ENCODE measurements at regions not wholly inside any gene's neighbourhood (a gene's known extent, or its start where the extent isn't known, plus 50 kb on each side); places are given as distances from the start of the nearest gene placed in this dataset.

DNA sequence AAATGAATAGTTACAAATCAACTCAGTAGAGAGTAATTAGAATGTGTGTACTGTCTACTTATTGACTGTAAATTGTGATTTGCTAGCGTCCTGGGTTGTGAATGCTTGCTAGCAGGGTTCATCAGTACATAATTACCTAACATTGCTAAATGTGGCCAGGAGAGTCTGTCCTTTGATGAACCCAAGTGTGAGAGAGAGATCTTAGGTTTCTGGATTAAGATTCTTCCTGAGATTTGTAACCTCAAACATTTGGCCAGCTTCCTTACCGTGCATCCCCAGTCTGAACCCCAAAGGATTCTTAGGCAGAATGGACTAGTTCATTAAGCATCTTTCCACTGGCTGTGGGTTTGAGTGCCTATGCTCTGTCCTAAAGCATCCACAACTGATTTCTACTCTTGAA is 84.0 kb upstream of the ITPRID2 start:
- Histone ChIP-seq H3K36me3 (ENCODE audit: control insufficient read depth, insufficient read depth, low read length) (no peaks in the 10 kb centered on the region), H3K27ac (ENCODE audit: low read length) (no peak overlapping the region)

DNA sequence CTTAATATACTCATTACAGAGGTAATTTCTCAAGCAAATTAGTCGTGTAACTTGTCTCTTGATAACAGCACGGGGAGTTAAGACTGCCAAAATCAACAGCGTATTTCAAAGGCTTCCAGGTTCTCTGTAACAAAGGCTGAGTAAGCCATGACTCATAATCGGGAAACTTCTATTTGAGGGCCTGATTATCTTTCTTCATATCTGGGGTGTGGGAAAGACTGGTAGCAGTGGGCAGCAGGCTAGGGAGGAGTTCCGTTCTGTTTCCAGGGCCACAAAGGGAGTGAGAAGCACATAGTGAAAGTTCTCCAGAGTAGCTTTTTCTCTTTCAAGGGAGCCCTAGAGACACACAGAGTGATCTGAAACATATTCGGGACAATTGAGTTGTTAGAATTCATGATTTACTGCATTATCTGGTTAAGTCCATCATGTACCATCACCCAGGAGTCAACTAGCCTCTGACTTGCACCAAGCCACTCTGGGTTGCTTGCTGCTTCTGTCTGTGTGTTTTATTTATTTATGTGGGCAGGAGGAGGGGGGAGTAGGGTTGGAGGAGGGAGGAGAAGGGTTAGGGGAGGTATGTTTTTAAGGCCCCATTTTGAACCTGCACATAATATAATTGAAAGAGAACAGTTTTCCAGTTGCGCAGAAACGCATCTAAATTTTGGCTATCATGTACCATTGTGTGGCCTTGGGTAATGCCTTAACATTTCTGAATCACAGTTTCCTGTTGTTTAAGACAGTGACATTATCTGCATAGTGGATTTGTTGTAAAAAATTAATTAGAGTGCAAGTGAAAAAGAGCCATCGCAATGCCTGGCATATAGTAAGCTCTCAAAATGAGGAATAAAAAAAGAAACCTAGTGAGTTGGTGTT is 80.5 kb upstream of the ITPRID2 start:
- no peak overlapping the region for H3K27ac ChIP-seq (ENCODE audit: low read length)
- H3K9me3 ChIP-seq (ENCODE audit: control insufficient read depth, insufficient read depth, low read length) = no peaks in the 10 kb centered on the region
- no peaks in the 10 kb centered on the region for H3K36me3 ChIP-seq (ENCODE audit: control insufficient read depth, insufficient read depth, low read length)
- H3K27me3 ChIP-seq (ENCODE audit: control insufficient read depth, insufficient read depth, low read length) = no peaks in the 10 kb centered on the region
- DNase-seq (ENCODE audit: low read depth, low spot score) = no peak
- no peak overlapping the region for H3K4me3 ChIP-seq (ENCODE audit: low read length)
- no peaks in the 10 kb centered on the region for H3K4me1 ChIP-seq (ENCODE audit: control insufficient read depth, insufficient read depth, low read length)
- no CpG with 5 or more reads among the region's 9 CpGs for WGBS (ENCODE audit: insufficient coverage, insufficient read length)

More for the DNA sequence above, 84.0 kb upstream of the ITPRID2 start:
- DNase-seq (ENCODE audit: low read depth, low spot score) = no peak
- no CpG with 5 or more reads among the region's 2 CpGs for WGBS (ENCODE audit: insufficient coverage, insufficient read length)
- no peak overlapping the region for H3K4me3 ChIP-seq (ENCODE audit: low read length)
- no peaks in the 10 kb centered on the region for H3K27me3 ChIP-seq (ENCODE audit: control insufficient read depth, insufficient read depth, low read length)
- H3K4me1 ChIP-seq (ENCODE audit: control insufficient read depth, insufficient read depth, low read length) = no peaks in the 10 kb centered on the region
- no peaks in the 10 kb centered on the region for H3K9me3 ChIP-seq (ENCODE audit: control insufficient read depth, insufficient read depth, low read length)

DNA sequence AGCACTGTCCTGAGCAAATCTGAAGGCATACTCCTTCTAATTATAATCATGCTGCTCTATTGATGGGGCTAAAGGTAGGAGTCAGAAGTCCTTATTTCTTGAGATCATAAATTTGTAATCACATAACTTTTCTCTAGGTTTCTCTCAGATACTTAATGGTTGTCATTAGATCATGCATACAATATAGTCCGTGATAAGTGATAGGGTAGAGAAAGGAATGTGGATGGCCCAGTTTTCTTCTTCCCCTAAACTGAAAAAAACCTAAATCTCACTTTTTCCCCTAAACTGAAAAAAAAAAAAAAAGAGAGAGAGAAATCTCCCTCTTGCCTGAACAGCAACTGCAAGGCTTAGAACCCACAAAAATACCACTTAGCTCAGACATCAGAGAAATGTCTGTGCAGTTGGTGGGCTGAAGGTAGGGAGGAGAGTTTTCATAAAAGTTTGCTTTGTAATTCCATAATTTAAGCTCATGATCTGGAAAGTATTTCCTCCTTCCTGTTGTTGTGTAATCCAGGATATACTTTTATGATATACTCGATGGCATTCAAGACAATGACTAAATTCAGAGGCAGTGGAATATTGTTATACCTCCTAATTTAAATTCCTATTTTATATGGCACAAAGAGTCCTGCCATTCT is 79.3 kb upstream of the ITPRID2 start:
- Histone ChIP-seq H3K4me3 (ENCODE audit: low read length) (no peak overlapping the region), H3K4me1 (ENCODE audit: control insufficient read depth, insufficient read depth, low read length) (no peaks in the 10 kb centered on the region), H3K9me3 (ENCODE audit: control insufficient read depth, insufficient read depth, low read length) (no peaks in the 10 kb centered on the region), H3K27me3 (ENCODE audit: control insufficient read depth, insufficient read depth, low read length) (no peaks in the 10 kb centered on the region), H3K36me3 (ENCODE audit: control insufficient read depth, insufficient read depth, low read length) (no peaks in the 10 kb centered on the region), H3K27ac (ENCODE audit: low read length) (no peak overlapping the region)
- no peak for DNase-seq (ENCODE audit: low read depth, low spot score)
- WGBS (ENCODE audit: insufficient coverage, insufficient read length) = no CpG with 5 or more reads among the region's 2 CpGs

DNA sequence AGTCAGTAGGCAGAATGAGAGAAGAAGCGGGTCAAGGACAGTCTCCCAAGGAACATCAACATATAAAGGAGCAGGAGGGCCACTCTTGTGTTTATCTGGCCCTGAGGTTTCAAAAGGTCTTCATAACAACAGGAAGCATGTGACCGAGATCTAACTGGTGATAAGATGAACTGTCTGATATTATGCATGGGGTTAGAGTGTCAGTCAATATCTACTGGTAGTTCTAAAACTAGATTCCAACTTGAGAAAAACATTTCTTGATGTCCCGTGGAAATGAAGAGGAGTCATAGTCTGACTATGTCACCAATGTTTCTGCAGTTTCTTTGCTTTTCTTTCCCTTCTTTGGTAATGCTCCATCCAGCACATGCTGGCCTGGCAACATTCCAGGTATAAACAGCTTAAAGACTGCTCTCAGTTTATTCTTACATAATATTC is 77.5 kb upstream of the ITPRID2 start:
- Histone ChIP-seq H3K27me3 (ENCODE audit: control insufficient read depth, insufficient read depth, low read length) (no peaks in the 10 kb centered on the region), H3K36me3 (ENCODE audit: control insufficient read depth, insufficient read depth, low read length) (no peaks in the 10 kb centered on the region), H3K4me3 (ENCODE audit: low read length) (no peak overlapping the region), H3K4me1 (ENCODE audit: control insufficient read depth, insufficient read depth, low read length) (no peaks in the 10 kb centered on the region), H3K9me3 (ENCODE audit: control insufficient read depth, insufficient read depth, low read length) (no peaks in the 10 kb centered on the region), H3K27ac (ENCODE audit: low read length) (no peak overlapping the region)
- DNase-seq (ENCODE audit: low read depth, low spot score) = no peak
- WGBS (ENCODE audit: insufficient coverage, insufficient read length) = no CpG with 5 or more reads among the region's 3 CpGs

DNA sequence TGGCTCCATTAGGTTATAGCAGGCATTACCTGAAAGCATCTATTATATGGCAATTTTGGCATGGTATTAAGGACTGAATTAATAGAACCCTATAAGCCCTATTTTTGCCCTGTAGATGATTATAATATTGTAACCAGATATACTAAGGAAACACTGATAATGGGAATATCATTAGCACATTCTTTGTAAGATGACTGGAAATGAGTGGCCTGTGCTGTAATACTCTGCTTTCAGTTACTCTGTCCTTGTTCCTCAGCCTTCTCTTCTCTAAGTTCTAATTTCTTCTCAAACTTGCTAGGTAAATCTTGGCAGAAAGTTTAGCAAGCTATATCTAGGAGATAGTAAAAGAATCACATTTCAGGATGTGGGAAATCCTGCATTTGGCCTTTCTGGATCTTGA is 74.0 kb upstream of the ITPRID2 start:
- H3K9me3 ChIP-seq (ENCODE audit: control insufficient read depth, insufficient read depth, low read length) = no peaks in the 10 kb centered on the region
- no peaks in the 10 kb centered on the region for H3K4me1 ChIP-seq (ENCODE audit: control insufficient read depth, insufficient read depth, low read length)
- H3K27me3 ChIP-seq (ENCODE audit: control insufficient read depth, insufficient read depth, low read length) = no peaks in the 10 kb centered on the region
- H3K36me3 ChIP-seq (ENCODE audit: control insufficient read depth, insufficient read depth, low read length) = no peaks in the 10 kb centered on the region
- H3K4me3 ChIP-seq (ENCODE audit: low read length) = no peak overlapping the region
- no peak for DNase-seq (ENCODE audit: low read depth, low spot score)
- no peak overlapping the region for H3K27ac ChIP-seq (ENCODE audit: low read length)

DNA sequence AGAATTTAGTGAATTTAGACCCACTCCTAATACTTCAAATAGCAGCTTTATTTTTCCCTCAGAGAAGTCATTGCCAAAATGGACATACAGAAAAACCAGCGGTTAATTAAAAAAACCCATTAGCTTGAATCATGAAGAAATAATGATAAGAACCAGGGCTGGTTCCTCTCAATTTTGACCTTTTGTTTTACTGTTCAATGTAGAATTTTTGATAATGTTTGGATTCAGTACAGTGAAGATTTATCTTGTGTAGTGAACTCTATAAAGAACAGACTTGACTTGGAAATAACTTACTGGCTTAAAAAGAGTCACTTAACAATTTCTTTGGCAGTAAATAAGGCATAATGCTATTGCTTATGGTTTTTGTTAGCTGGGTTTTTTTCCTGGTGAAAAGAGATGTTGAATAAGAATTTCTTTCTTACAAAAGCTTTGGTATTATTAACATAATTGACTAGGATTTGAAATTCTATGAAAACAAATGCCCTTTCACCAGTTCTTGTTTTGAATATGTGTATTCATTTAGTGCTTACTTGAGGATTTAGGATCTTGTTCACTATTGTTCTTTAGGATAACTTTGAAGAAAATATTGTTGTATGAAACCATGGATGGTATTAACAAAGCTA is 73.4 kb upstream of the ITPRID2 start:
- Histone ChIP-seq H3K9me3 (ENCODE audit: control insufficient read depth, insufficient read depth, low read length) (no peaks in the 10 kb centered on the region), H3K27me3 (ENCODE audit: control insufficient read depth, insufficient read depth, low read length) (no peaks in the 10 kb centered on the region), H3K27ac (ENCODE audit: low read length) (no peak overlapping the region), H3K4me1 (ENCODE audit: control insufficient read depth, insufficient read depth, low read length) (no peaks in the 10 kb centered on the region), H3K4me3 (ENCODE audit: low read length) (no peak overlapping the region), H3K36me3 (ENCODE audit: control insufficient read depth, insufficient read depth, low read length) (no peaks in the 10 kb centered on the region)
- DNase-seq (ENCODE audit: low read depth, low spot score) = no peak
- WGBS (ENCODE audit: insufficient coverage, insufficient read length) = no CpG with 5 or more reads among the region's 1 CpG

DNA sequence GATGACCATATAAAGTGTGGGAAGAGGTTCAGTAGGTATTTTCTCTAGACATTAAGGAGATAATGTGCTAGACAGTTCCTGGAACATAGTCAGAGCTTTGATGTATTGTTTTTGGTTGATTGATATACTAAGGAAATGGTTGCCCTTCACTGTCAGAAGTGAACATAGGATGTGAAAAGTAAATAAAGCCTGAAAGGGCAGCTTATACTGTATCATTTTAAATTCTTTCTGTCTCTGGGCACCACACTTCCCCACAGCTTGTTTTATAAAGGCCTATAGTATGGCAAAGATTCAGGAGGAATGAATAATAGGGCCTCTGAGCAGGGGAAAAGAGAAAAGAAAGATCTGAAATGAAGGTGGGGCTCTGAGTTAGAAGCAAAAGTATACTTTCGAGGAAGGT is 72.7 kb upstream of the ITPRID2 start:
- Histone ChIP-seq H3K4me1 (ENCODE audit: control insufficient read depth, insufficient read depth, low read length) (no peaks in the 10 kb centered on the region), H3K9me3 (ENCODE audit: control insufficient read depth, insufficient read depth, low read length) (no peaks in the 10 kb centered on the region), H3K27ac (ENCODE audit: low read length) (no peak overlapping the region), H3K27me3 (ENCODE audit: control insufficient read depth, insufficient read depth, low read length) (no peaks in the 10 kb centered on the region), H3K36me3 (ENCODE audit: control insufficient read depth, insufficient read depth, low read length) (no peaks in the 10 kb centered on the region), H3K4me3 (ENCODE audit: low read length) (no peak overlapping the region)
- WGBS (ENCODE audit: insufficient coverage, insufficient read length) = no CpG with 5 or more reads among the region's 1 CpG
- no peak for DNase-seq (ENCODE audit: low read depth, low spot score)

DNA sequence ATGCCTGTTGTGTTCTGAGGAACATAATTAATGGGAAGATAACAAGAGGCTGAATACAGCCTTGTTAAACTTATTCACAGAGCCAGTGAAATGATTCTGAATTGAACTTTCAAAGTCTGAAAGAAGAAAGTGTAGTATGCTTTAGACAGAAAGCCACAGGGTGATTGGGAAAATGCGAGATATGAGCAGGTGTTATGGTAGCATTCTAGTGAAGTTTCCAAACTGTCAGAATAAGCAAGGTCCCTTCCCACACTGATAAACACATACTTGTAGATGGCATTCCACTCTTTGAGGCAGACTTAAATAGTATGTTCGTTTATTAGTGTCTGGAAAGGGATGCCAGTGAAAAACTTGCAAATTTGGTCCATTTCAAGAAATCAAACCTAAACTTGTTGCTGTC is 70.5 kb upstream of the ITPRID2 start:
- no peak overlapping the region for H3K27ac ChIP-seq (ENCODE audit: low read length)
- H3K4me1 ChIP-seq (ENCODE audit: control insufficient read depth, insufficient read depth, low read length) = no peaks in the 10 kb centered on the region
- no CpG with 5 or more reads among the region's 2 CpGs for WGBS (ENCODE audit: insufficient coverage, insufficient read length)
- H3K36me3 ChIP-seq (ENCODE audit: control insufficient read depth, insufficient read depth, low read length) = no peaks in the 10 kb centered on the region
- no peak for DNase-seq (ENCODE audit: low read depth, low spot score)
- no peak overlapping the region for H3K4me3 ChIP-seq (ENCODE audit: low read length)
- H3K27me3 ChIP-seq (ENCODE audit: control insufficient read depth, insufficient read depth, low read length) = no peaks in the 10 kb centered on the region
- no peaks in the 10 kb centered on the region for H3K9me3 ChIP-seq (ENCODE audit: control insufficient read depth, insufficient read depth, low read length)

DNA sequence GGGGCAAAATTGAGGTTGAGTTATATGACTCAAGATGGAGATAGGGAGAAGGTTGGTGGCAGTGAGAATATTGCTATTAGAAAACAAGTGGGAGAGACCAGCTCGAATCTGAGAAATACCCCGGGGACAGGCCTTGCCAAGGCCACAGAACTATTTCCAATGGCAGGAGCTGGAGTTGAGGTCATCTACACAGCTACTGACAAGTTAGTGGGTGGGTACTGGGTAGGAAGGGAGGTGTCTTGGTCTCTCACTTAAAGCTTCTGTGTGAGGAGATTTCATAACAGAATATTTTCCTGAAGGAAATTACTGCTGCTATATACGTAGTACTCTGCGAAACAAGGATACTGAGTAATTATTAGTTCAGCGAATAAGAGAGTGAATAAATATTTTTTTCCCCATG is 69.4 kb upstream of the ITPRID2 start:
- Histone ChIP-seq H3K4me1 (ENCODE audit: control insufficient read depth, insufficient read depth, low read length) (no peaks in the 10 kb centered on the region), H3K27ac (ENCODE audit: low read length) (no peak overlapping the region), H3K9me3 (ENCODE audit: control insufficient read depth, insufficient read depth, low read length) (no peaks in the 10 kb centered on the region), H3K36me3 (ENCODE audit: control insufficient read depth, insufficient read depth, low read length) (no peaks in the 10 kb centered on the region), H3K27me3 (ENCODE audit: control insufficient read depth, insufficient read depth, low read length) (no peaks in the 10 kb centered on the region), H3K4me3 (ENCODE audit: low read length) (no peak overlapping the region)
- WGBS (ENCODE audit: insufficient coverage, insufficient read length) = no CpG with 5 or more reads among the region's 5 CpGs
- no peak for DNase-seq (ENCODE audit: low read depth, low spot score)

DNA sequence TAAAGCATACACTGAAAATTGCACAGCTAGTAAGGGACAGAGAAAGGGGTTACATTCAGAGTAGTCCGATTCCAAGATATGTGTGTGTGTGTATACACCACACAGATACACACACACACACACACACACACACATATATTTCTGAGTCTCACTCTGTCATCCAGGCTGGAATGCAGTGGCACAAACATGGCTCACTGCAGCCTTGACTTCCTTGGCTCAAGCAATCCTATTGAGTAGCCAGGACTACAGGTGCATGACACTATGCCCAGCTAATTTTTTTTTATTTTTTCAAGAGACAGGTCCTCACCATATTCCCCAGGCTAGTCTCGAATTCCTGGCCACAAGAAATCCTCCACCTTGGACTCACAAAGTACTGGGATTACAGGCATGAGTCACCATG is 68.1 kb upstream of the ITPRID2 start:
- Histone ChIP-seq H3K9me3 (ENCODE audit: control insufficient read depth, insufficient read depth, low read length) (no peaks in the 10 kb centered on the region), H3K27ac (ENCODE audit: low read length) (no peak overlapping the region), H3K4me3 (ENCODE audit: low read length) (no peak overlapping the region), H3K4me1 (ENCODE audit: control insufficient read depth, insufficient read depth, low read length) (no peaks in the 10 kb centered on the region), H3K36me3 (ENCODE audit: control insufficient read depth, insufficient read depth, low read length) (no peaks in the 10 kb centered on the region), H3K27me3 (ENCODE audit: control insufficient read depth, insufficient read depth, low read length) (no peaks in the 10 kb centered on the region)
- no peak for DNase-seq (ENCODE audit: low read depth, low spot score)
- WGBS (ENCODE audit: insufficient coverage, insufficient read length) = no CpG with 5 or more reads among the region's 2 CpGs
